Activated CD4-positive, alpha-beta T cell treated with anti-CD3 and anti-CD28 coated beads, Interleukin-2, amount 50 U/mL, for 1 hour (primary cell): ENCODE measurements at regions not wholly inside any gene's neighbourhood (a gene's known extent, or its start where the extent isn't known, plus 50 kb on each side); places are given as distances from the start of the nearest gene placed in this dataset.
"Not testable (repeated sequence)": the region's sequence is repeated elsewhere in the genome, so short reads cannot be mapped to it uniquely, and the experiment has no call there.

Experiments
- DNase-seq: peaks from one replicate; pipeline ENCODE4 v3.0.0-alpha.2; 2020

GRCh38 chr6:113362301-113363047 lies 494.7 kb upstream of the MARCKS start:
- no peak for DNase-seq

- no peak for DNase-seq
These were observed 493.9 kb upstream of the MARCKS start for GRCh38 chr6:113363048-113363798.

- DNase-seq: no peak
These were observed 493.3 kb upstream of the MARCKS start for GRCh38 chr6:113363866-113364265.

- DNase-seq: no peak
These were observed 492.4 kb upstream of the MARCKS start for GRCh38 chr6:113364766-113365165.

- no peak for DNase-seq
These were observed 492.0 kb upstream of the MARCKS start for GRCh38 chr6:113365191-113365590.

- DNase-seq: no peak
These were observed 490.6 kb upstream of the MARCKS start for GRCh38 chr6:113366505-113366904.

GRCh38 chr6:113370508-113371502 lies 486.3 kb upstream of the MARCKS start:
- no peak for DNase-seq

GRCh38 chr6:113375466-113375865 lies 481.7 kb upstream of the MARCKS start:
- DNase-seq: not testable (repeated sequence)

GRCh38 chr6:113375950-113376846 lies 480.9 kb upstream of the MARCKS start:
- no peak for DNase-seq

- no peak for DNase-seq
These were observed 480.3 kb upstream of the MARCKS start for GRCh38 chr6:113376847-113377165.

- DNase-seq: no peak
These were observed 479.7 kb upstream of the MARCKS start for GRCh38 chr6:113377362-113377942.

GRCh38 chr6:113380591-113380990 lies 476.6 kb upstream of the MARCKS start:
- no peak for DNase-seq

- no peak for DNase-seq
These were observed 475.9 kb upstream of the MARCKS start for GRCh38 chr6:113381232-113381631.

GRCh38 chr6:113381959-113382358 lies 475.2 kb upstream of the MARCKS start:
- DNase-seq: no peak

GRCh38 chr6:113383701-113384100 lies 473.4 kb upstream of the MARCKS start:
- DNase-seq: no peak

GRCh38 chr6:113385020-113385431 lies 472.1 kb upstream of the MARCKS start:
- DNase-seq: no peak

GRCh38 chr6:113388996-113389395 lies 468.1 kb upstream of the MARCKS start:
- DNase-seq: no peak

GRCh38 chr6:113392551-113393055 lies 464.5 kb upstream of the MARCKS start:
- DNase-seq: no peak

GRCh38 chr6:113394216-113394615 lies 462.9 kb upstream of the MARCKS start:
- DNase-seq: no peak

GRCh38 chr6:113394729-113395128 lies 462.4 kb upstream of the MARCKS start:
- no peak for DNase-seq

GRCh38 chr6:113396730-113397129 lies 460.4 kb upstream of the MARCKS start:
- DNase-seq: no peak

GRCh38 chr6:113397236-113397635 lies 459.9 kb upstream of the MARCKS start:
- no peak for DNase-seq
